K562 (cell line): ENCODE measurements at regions not wholly inside any gene's neighbourhood (a gene's known extent, or its start where the extent isn't known, plus 50 kb on each side); places are given as distances from the start of the nearest gene placed in this dataset.
A peak's percentile ranks its signal among the peaks of the same experiment; 100 is the strongest.

Source experiments
- ARID3B ChIP-seq: fragments of 250-450 bp; sonication (Bioruptor Pico); IDR thresholded peaks from 2 replicates; pipeline ENCODE4 v1.4.0; 2020; ENCODE audit warnings: borderline replicate concordance
- CBX8 ChIP-seq: fragments of 200-600 bp; sonication (generic); IDR thresholded peaks from 2 replicates; pipeline ENCODE4 v1.6.1; 2012; ENCODE audit warnings: borderline replicate concordance, mixed run types, low read depth, mild to moderate bottlenecking, moderate library complexity, mixed read lengths, low read length, control low read depth, inconsistent platforms; ENCODE audit not compliant: poor library complexity, severe bottlenecking; ENCODE audit errors: extremely low read depth
- CCNT2 ChIP-seq: IDR thresholded peaks from 2 replicates; pipeline ENCODE4 v1.6.1; 2011; ENCODE audit warnings: borderline replicate concordance, low read depth, mild to moderate bottlenecking, moderate library complexity, mixed read lengths, low read length; ENCODE audit not compliant: insufficient read length; ENCODE audit errors: extremely low read depth
- FOXO4 ChIP-seq: fragments of 450-650 bp; formaldehyde crosslinking; IDR thresholded peaks from 2 replicates; pipeline ENCODE4 v1.4.0; 2020; ENCODE audit warnings: mild to moderate bottlenecking, moderate library complexity
- GMEB1 ChIP-seq: fragments of 250-450 bp; sonication (Bioruptor Pico); IDR thresholded peaks from 2 replicates; pipeline ENCODE4 v1.4.0; 2020; ENCODE audit warnings: mild to moderate bottlenecking
- ID3 ChIP-seq, 2 experiments: fragments of 250-450 bp in 1 of 2; fragments of 450-650 bp in 1 of 2; sonication (Bioruptor Pico) in 1 of 2; IDR thresholded peaks; 2 replicates each; pipeline versions ENCODE4 v1.6.1 to v1.8.0; 2016 to 2021; ENCODE audit warnings: mild to moderate bottlenecking in 2 of 2, moderate library complexity in 2 of 2, missing compliant biosample characterization in 1 of 2, missing genetic modification characterization in 1 of 2
- IRF2 ChIP-seq: sonication (generic); formaldehyde crosslinking; IDR thresholded peaks from 2 replicates; pipeline ENCODE4 v1.8.1; 2022; ENCODE audit warnings: mild to moderate bottlenecking, missing genetic modification reagents
- KDM1A ChIP-seq, 2 experiments: fragments of 450-650 bp; IDR thresholded peaks; 2 replicates each; pipeline ENCODE4 v1.6.1; 2016; ENCODE audit warnings: mild to moderate bottlenecking in 2 of 2
- MIER1 ChIP-seq: fragments of 450-650 bp; IDR thresholded peaks from 2 replicates; pipeline ENCODE4 v1.6.1; 2016; ENCODE audit warnings: antibody characterized with exemption, mild to moderate bottlenecking, low read depth
- MLLT1 ChIP-seq, 2 experiments: fragments of 450-650 bp; IDR thresholded peaks; 2 replicates each; pipeline ENCODE4 v1.6.1; 2016
- MTA2 ChIP-seq: fragments of 450-650 bp; IDR thresholded peaks from 2 replicates; pipeline ENCODE4 v1.6.1; 2016; ENCODE audit warnings: low read depth
- OTX1 ChIP-seq: fragments of 450-650 bp; formaldehyde crosslinking; IDR thresholded peaks from 2 replicates; pipeline ENCODE4 v1.4.0; 2022; ENCODE audit warnings: mild to moderate bottlenecking
- PHB2 ChIP-seq: fragments of 450-650 bp; IDR thresholded peaks from 2 replicates; pipeline ENCODE4 v1.6.1; 2017; ENCODE audit warnings: low read depth
- PHF21A ChIP-seq: fragments of 450-650 bp; IDR thresholded peaks from 2 replicates; pipeline ENCODE4 v1.6.1; 2017; ENCODE audit warnings: low read depth, borderline replicate concordance
- SUPT5H ChIP-seq: fragments of 450-650 bp; IDR thresholded peaks from 2 replicates; pipeline ENCODE4 v1.6.1; 2016
- ZNF143 ChIP-seq: sonication (generic); formaldehyde crosslinking; IDR thresholded peaks from 2 replicates; pipeline ENCODE4 v1.9.0; 2022; ENCODE audit warnings: mild to moderate bottlenecking, missing genetic modification reagents
- ZNF280B ChIP-seq: fragments of 250-450 bp; sonication (Bioruptor Pico); IDR thresholded peaks from 2 replicates; pipeline ENCODE4 v1.5.1; 2021; ENCODE audit warnings: mild to moderate bottlenecking
- ZNF76 ChIP-seq: fragments of 250-450 bp; sonication (Bioruptor Pico); IDR thresholded peaks from 2 replicates; pipeline ENCODE4 v1.4.0; 2020; ENCODE audit warnings: mild to moderate bottlenecking, moderate library complexity, borderline replicate concordance

GRCh38 chr6:15096894-15097837 is 148.7 kb upstream of the JARID2 start (continued):
- TF ChIP-seq GMEB1 (CRISPR knock-in tag) (no peak), ID3 (CRISPR knock-in tag; IDR thresholded peaks at IDR 0.05) (no peak), ID3 (tag; IDR thresholded peaks at IDR 0.05) (peak; percentile 50; the same call in 1 of the 2 replicates), MIER1 (no peak), CCNT2 (no peak), FOXO4 (CRISPR knock-in tag) (no peak), PHB2 (0 out of 2 replicates have a peak, but pooled peaks have one; percentile 27), ZNF76 (CRISPR knock-in tag) (no peak; the same call in 1 of the 2 replicates), ARID3B (CRISPR knock-in tag) (no peak), PHF21A (no peak), ZNF143 (no peak), ZNF280B (no peak), CBX8 (no peak), KDM1A (IDR thresholded peaks at IDR 0.05) (peak; percentile 39 to 71; a peak in 3 of 4 replicates), IRF2 (no peak), OTX1 (CRISPR knock-in tag) (0 out of 2 replicates have a peak, but pooled peaks have one; percentile 40), MLLT1 (IDR thresholded peaks at IDR 0.05) (peak in 1 of 2 experiments; percentile 13; a peak in 1 of 4 replicates), MTA2 (peak; percentile 11; the same call in 1 of the 2 replicates), SUPT5H (no peak)
